ENCODE measurements at regions not wholly inside any gene's neighbourhood (a gene's known extent, or its start where the extent isn't known, plus 50 kb on each side); places are given as distances from the start of the nearest gene placed in this dataset.
"Not testable (repeated sequence)": the region's sequence is repeated elsewhere in the genome, so short reads cannot be mapped to it uniquely, and the experiment has no call there.

- DNase-seq (ENCODE audit: low read depth in 2 of 2, low spot score in 1 of 2), result no peak
Observed at GRCh38 chr12:46670636-46671035, 155.2 kb downstream of the SLC38A4 start.

GRCh38 chr12:46669720-46670119 is 156.1 kb downstream of the SLC38A4 start:
- no peak for DNase-seq (ENCODE audit: low read depth in 2 of 2, low spot score in 1 of 2)

GRCh38 chr12:46667551-46667950 is 158.2 kb downstream of the SLC38A4 start:
- no peak for DNase-seq (ENCODE audit: low read depth in 2 of 2, low spot score in 1 of 2)

DNA sequence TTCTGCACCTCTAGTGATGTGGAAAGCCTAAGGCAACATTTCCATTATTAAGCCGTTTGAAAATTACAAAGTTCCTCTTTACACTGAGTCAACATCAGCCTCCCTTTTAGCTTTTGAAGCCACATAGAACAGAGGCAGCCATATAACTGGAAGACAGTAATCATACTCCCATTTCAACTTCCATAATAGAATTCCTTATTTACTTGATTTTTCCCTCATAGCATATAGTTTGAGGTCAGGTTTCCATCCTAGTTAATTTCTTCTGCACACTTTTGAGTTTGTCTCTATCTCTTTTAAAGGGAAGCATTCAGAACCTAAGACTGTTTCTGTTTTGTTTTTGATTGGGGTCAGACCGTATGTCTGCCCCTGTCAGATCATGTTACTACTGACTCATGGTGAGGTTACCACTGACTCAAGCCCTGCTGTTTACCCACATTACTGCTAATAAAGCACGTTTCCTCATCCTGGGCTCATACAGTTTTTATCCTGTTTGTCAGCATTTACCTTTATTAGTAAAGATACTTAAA is 161.0 kb downstream of the SLC38A4 start:
- DNase-seq (ENCODE audit: low read depth in 2 of 2, low spot score in 1 of 2), result no peak

GRCh38 chr12:46663318-46663717 is 162.5 kb downstream of the SLC38A4 start:
- no peak for DNase-seq (ENCODE audit: low read depth in 2 of 2, low spot score in 1 of 2)

DNA sequence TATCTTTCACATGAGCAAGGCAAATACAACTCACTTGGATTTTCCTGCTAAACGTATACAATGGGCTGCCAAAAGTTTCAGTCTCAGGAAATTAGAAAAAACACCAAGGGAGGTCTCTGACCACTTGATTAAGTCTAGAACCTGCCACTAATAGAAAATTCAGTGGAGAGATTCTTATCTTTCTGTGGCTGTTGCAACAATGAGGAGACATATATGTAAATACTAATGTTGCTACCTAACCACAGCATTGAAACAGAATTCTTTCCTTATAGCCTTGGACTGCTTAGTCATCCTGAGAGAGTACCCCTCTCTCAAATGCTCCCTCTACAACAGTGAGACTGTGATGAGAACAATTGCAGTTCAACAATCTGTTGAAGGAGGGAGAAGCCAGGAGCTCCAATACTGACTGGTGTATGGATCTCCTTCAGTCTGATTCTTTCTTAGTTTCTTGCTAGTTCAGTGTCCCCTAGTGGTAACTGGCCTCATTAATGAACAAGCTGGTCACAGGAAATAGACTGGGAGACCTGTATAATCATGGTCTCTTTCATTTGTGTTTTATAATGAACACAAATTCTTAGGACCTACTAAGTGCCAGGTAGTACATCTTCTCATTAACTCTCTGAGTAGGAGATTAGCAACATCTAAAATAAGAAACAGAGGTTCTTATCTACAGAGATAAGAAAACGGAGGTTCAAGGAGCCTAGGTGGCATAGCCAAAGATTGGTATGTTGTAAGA is 164.5 kb downstream of the SLC38A4 start:
- no peak for DNase-seq (ENCODE audit: low read depth in 2 of 2, low spot score in 1 of 2)

GRCh38 chr12:46660719-46661109 is 165.1 kb downstream of the SLC38A4 start:
- DNase-seq (ENCODE audit: low read depth in 2 of 2, low spot score in 1 of 2), result no peak

DNA sequence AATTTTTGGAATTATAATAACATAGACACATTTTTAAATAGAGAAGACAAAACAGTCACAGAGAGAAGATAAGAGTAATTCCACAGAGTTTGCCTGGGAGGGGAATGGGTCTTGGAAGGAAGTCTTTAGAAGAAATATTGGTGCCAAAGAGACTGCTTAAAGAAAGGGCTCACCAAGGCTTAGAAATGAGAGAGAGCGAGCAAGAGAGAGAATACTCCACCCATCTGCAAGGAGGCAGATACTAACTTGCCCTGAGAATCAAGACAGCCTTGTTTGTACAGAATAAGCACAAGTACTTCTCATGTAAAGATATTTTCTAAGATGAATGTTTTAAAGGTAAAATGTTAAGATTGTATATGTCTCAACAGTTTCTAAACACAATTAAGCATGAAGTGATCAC is 165.5 kb downstream of the SLC38A4 start:
- no peak for DNase-seq (ENCODE audit: low read depth in 2 of 2, low spot score in 1 of 2)

- no peak for DNase-seq (ENCODE audit: low read depth in 2 of 2, low spot score in 1 of 2)
Observed at GRCh38 chr12:46659824-46660223, 166.0 kb downstream of the SLC38A4 start.

DNA sequence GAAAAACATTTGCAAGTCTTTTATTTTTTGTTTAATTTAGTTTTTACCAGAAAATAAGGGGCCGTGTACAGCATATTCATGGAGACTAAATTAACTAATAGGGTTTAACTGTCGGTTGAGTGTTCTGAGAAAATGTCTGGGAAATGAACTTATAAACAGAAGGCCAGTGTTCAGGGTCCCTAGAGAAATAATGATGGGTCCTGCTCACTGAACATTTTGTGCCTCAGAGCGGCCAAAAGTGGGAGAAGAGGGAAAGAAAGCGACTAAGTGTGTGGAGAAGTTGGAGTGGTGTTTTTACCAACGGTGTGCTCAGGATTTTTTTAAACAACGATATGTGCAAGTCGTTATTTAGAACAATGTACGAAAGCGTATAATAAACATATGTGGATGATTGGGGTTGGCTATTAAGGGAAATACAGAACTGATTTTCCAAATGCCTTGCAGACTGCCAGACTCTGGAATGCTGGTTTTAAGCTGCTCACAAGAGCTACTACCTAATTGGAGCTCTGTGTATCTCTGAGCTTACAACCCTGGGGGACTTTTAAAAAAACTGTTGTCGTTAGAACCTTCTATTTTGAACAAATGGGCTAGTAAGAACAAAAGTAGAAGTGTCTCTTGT is 166.7 kb downstream of the SLC38A4 start:
- DNase-seq (ENCODE audit: low read depth in 2 of 2, low spot score in 1 of 2), result no peak

DNA sequence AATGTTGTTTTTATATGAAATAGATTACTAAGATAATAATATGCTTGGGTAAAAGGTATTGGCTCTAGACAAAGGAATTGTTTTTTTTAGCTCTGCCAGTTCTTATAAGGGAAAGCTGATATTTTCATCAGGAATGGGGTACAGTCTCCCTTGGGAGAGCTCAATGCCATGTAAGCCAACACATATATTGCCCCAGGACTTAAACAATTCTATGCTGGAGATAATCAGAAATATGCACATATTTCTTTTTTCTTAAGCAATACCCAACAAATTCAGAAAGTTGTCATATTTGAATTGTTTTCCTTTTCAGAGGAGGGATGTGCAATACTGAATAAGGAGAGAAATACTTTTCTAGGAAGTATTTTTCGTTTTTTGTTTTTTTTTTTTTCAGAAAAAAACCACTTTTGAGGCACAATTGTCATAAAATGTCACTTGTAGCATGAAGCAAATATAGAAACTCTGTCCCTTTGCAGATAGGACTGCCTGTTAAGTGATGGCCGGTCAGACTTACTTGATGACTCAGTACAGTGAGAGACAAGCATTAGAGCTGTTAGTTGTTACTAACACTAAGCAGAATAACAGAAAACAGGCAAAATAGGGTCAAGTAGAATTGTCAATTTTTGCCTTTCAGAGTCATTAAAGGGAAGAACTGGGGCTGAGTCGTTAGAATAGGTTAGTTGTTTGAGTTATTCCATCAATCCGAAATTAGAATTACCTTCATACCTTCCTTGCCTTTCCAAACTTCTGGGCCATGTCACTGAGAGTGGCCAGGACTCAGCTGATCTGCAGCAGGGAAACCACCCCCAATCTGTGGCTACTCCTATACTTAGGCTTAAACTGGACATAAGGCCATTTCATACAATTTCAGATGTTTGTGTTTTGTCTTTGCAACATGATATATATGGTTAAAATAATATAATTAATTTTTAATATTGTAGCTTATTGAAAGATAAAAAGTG is 168.1 kb downstream of the SLC38A4 start:
- DNase-seq (ENCODE audit: low read depth in 2 of 2, low spot score in 1 of 2), result no peak

DNA sequence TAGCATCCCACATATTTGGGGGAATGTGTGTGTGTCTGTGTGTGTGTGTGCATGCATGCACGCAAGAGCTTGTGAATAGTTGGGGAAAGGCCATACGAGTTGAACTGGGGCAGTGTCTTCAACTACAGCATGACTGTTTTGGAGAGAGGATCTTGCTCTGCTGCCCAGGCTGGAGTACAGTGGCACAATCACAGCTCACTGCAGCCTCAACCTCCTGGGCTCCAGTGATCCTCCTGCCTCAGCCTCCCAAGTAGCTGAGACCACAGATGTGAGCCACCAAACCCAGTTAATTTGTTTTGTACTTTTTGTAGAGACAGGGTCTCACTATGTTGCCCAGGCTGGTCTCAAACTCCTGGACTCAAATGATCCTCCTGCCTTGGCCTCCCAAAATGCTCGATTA is 169.8 kb downstream of the SLC38A4 start:
- DNase-seq (ENCODE audit: low read depth in 2 of 2, low spot score in 1 of 2), result not testable (repeated sequence)

GRCh38 chr12:46653311-46653710 is 172.5 kb downstream of the SLC38A4 start:
- DNase-seq (ENCODE audit: low read depth in 2 of 2, low spot score in 1 of 2), result no peak

DNA sequence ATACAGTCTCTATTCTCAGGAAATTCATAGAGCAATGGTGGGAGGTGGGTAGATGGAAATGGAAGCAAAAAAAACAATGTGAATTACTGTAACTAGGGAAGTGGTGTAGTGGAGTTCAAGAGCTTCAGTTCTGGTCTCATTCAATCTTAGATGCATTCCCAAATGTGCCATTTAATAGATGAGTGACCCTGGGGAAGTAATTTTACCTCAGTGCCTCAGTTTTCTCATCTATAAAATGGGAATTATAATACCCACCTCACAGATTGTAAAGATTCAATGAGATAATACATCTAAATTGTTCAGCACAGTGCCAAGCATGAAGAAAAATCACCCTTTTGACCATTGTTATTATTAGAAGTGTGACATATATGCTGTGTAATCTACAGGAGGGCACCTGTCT is 173.1 kb downstream of the SLC38A4 start:
- no peak for DNase-seq (ENCODE audit: low read depth in 2 of 2, low spot score in 1 of 2)

DNA sequence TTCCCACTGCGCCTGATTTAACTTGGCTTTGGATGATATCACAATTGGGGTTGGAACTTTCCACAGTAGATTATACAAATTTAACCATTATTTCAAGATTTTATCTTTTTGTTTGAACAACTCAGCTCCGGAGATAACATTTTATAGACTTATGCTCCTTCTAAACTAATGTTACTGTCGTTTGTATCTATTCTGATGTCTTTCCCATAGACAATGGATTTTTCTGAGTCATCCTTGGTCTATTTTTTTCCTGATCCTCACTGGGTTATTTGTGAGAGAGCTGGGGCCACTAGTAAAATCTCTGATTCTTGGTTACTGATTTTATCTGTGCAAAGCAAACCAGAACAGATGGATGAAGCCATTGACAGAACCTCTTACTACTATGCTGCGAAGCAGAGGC is 175.1 kb downstream of the SLC38A4 start:
- DNase-seq (ENCODE audit: low read depth in 2 of 2, low spot score in 1 of 2), result no peak

DNA sequence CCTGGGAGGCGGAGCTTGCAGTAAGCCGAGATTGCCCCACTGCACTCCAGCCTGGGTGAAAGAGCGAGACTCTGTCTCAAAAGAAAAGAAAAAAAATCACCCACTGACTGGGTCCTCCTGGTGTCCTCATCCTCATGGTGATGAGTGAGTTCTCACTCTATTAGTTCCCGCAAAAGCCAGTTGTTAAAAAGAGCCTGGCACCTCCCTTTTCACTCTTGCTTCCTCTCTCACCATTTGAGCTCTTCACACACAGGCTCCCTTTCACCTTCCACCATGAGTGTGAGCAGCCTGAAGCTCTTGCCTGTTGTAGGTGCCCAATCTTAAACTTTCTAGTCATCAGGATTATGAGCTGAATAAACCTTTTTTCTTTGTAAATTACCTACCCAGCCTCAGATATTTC is 176.4 kb downstream of the SLC38A4 start:
- DNase-seq (ENCODE audit: low read depth in 2 of 2, low spot score in 1 of 2), result no peak

DNA sequence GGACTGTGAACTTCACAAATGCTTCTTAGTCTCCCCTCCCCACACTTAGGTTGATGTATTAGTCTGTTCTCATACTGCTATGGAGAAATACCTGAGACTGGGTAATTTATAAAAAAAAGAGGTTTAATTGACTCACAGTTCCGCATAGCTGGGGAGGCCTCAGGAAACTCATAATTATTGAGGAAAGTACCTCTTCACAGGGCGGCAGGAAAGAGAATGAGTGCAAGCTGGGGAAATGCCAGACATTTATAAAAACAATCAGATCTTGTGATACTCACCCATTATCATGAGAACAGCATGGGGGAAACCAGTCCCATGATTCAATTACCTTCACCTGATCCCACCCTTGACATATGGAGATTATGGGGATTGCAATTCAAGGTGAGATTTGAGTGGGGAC is 178.8 kb downstream of the SLC38A4 start:
- no peak for DNase-seq (ENCODE audit: low read depth in 2 of 2, low spot score in 1 of 2)

DNA sequence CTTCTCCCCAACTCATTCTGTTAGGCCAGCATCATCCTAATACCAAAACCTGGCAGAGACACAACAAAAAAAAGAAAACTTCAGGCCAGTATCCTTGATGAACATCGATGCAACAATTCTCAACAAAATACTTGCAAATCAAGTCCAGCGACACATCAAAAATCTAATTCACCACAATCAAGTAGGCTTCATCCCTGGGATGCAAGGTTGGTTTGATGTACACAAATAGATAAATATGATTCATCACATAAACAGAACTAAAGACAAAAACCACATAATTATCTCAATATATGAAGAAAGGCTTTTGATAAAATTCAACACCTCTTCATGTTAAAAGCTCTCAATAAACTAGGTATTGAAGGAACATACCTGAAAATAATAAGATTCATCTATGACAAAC is 184.1 kb downstream of the SLC38A4 start:
- not testable (repeated sequence) for DNase-seq (ENCODE audit: low read depth in 2 of 2, low spot score in 1 of 2)

DNA sequence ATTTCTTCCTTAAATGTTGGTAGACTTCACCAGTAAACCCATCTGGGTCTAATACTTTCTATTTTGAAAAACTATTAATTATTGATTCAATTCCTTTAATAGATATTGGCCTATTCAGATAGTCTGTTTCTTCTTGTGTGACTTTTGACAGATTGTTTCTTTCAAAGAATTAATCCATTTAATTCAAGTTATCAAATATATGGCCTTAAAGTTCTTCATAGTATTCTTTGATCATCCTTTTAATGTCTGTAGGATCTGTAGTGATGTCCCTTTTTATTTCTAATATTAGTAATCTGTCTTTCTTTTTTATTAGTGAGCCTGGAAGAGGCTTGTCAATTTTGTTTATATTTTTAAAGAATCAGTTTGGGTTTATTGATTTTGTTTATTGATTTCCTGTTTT is 190.0 kb downstream of the SLC38A4 start:
- no peak for DNase-seq (ENCODE audit: low read depth in 2 of 2, low spot score in 1 of 2)

DNA sequence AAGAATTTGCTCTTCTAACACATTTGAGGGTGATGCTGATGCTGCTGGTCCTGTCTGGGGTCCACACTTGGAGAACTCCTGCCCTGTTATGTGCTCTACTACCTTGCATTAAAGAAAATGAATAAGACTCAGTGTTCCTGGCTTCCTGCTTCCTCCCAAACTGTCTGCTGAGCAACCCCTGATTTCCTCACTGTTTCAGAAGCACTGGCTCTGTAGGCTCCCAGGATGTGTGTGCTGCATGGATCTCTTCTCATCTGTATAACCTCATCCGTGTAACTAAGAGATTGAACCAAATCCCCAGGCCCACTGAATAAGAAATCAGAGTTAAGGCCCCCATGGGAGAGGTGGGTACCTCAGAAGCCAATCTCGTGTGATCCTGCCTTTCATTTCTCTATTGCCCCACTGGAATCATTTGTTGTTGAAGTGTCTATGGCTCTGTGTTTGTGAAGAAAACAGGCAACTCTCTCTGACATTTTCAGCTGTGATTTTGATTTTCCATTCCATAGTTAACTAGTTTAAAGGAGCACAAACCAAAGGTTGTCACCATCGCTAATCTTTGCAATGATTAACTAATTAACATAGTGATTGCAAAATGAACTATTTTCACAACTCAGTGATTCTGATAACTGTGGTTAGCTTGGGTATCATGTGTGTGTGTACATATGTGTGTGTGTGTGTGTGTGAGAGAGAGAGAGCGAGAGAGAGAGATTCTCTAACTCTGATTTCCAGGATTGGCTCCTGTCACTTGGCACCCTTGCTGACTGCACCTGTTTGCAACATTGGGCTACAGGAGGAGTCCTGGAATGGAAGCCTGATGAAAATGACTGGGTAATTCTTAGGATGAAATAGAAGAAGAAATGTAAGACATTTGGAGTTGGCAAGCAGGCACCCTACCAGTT is 196.2 kb downstream of the SLC38A4 start:
- DNase-seq (ENCODE audit: low read depth in 2 of 2, low spot score in 1 of 2), result no peak

- no peak for DNase-seq (ENCODE audit: low read depth in 2 of 2, low spot score in 1 of 2)
Observed at GRCh38 chr12:46628176-46628575, 197.6 kb downstream of the SLC38A4 start.

Data from stimulated activated CD8-positive, alpha-beta memory T cell treated with anti-CD3 and anti-CD28 coated beads, Interleukin-4, amount 100 ng/mL, for 4 hours (primary cell).